Heart left ventricle (tissue), 13 donors: ENCODE measurements at regions not wholly inside any gene's neighbourhood (a gene's known extent, or its start where the extent isn't known, plus 50 kb on each side); places are given as distances from the start of the nearest gene placed in this dataset.

Experiments
- CTCF ChIP-seq, 12 donors: fragments of 200-600 bp; sonication (generic) in 4 of 12; IDR thresholded peaks; one replicate each; pipeline versions ENCODE4 v1.5.0 to v1.8.0; 2018 to 2022; ENCODE audit warnings: antibody characterized with exemption in 12 of 12, mild to moderate bottlenecking in 5 of 12
- POLR2A ChIP-seq, 2 donors: fragments of 450-650 bp; IDR thresholded peaks; one replicate each; pipeline ENCODE4 v1.6.1; 2017; ENCODE audit warnings: antibody characterized with exemption in 2 of 2, mild to moderate bottlenecking in 2 of 2, moderate library complexity in 2 of 2
- donor health status: ischemic (EF 13 %, LVEDD 7.1; RV severe dilation, severe dysfunction).
- donor health status: DM: no; HTN: yes; CAD: no.
- donor health status: DM: no; HTN: no; CAD: no.
- donor health status: ischemic (EF 25% LVEDD 6.9; RV normal size, moderate dysfunction).
- donor health status: ischemic (EF 25% LVEDD 5.7; RV mildly dilated, moderate dysfunction).
- donor health status: ischemic (EF 35%, LVEDD 5.7; RV mildly dilated, moderate dysfunction).
- donor health status: nonischemic (EF 11% LVEDD 7.7; RV severe dilation, severe dysfunction).
- donor health status: DM: yes; HTN: yes; CAD: no.
- donor health status: PGD.
- donor health status: ischemic (EF 29% LVEDD 5.4; RV normal size, mild dysfunction).
- donor health status: nonischemic (EF 23%, LVEDD 6.1; RV moderate dilation, normal function).

- TF ChIP-seq POLR2A (IDR thresholded peaks at IDR 0.05) (no peak), CTCF (IDR thresholded peaks at IDR 0.05) (no peak)
Measured at GRCh38 chr3:124082343-124082742, 90.4 kb upstream of the ROPN1 start.
